GM06990 (cell line): ENCODE measurements at regions not wholly inside any gene's neighbourhood (a gene's known extent, or its start where the extent isn't known, plus 50 kb on each side); places are given as distances from the start of the nearest gene placed in this dataset.

ENCODE experiments used
- DNase-seq: peaks from one replicate; pipeline ENCODE4 v3.0.0-alpha.2; 2011; ENCODE audit not compliant: insufficient read length; ENCODE audit errors: extremely low read depth
- H3K27me3 ChIP-seq: replicated peaks from 2 replicates; pipeline ENCODE4 v1.6.0; 2011; ENCODE audit warnings: low read length; ENCODE audit not compliant: control insufficient read depth, insufficient read depth
- H3K36me3 ChIP-seq: 2 replicates; pipeline ENCODE4 v1.5.1; 2011; ENCODE audit warnings: low read length; ENCODE audit not compliant: control insufficient read depth, insufficient read depth
- H3K4me3 ChIP-seq: replicated peaks from 2 replicates; pipeline ENCODE4 v1.5.1; 2011; ENCODE audit warnings: low read depth, mild to moderate bottlenecking, control low read depth, low read length
- TF ChIP-seq, protein P1 (sequence below): IDR thresholded peaks from 2 replicates; pipeline ENCODE4 v1.5.1; 2011; ENCODE audit warnings: low read length, control low read depth, mild to moderate bottlenecking, inconsistent platforms; ENCODE audit not compliant: insufficient read depth, poor library complexity, severe bottlenecking

DNA sequence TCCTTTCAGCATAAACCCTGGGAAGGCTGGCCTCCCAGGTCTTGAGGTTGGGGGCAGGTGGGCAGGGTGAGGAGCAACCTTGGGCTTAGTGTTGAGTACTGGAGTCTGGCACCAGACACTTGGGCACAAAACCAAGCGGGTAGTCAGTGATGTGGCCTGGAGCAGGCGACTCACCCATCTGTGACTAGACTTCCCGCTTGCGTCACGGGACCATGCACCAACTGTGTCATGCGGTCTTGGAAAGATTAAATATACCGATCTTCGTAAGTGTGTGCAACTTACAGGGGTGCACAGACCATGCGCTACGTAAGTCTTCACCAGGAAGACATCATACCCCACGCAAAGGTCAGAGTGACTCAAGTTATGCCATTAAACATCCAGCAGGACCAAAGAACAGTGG, 304.4 kb upstream of the IRX4 start:
- no peak for DNase-seq
- no peak overlapping the region for H3K4me3 ChIP-seq
- H3K27me3 ChIP-seq: no peaks in the 10 kb centered on the region
- TF ChIP-seq, protein P1, sequence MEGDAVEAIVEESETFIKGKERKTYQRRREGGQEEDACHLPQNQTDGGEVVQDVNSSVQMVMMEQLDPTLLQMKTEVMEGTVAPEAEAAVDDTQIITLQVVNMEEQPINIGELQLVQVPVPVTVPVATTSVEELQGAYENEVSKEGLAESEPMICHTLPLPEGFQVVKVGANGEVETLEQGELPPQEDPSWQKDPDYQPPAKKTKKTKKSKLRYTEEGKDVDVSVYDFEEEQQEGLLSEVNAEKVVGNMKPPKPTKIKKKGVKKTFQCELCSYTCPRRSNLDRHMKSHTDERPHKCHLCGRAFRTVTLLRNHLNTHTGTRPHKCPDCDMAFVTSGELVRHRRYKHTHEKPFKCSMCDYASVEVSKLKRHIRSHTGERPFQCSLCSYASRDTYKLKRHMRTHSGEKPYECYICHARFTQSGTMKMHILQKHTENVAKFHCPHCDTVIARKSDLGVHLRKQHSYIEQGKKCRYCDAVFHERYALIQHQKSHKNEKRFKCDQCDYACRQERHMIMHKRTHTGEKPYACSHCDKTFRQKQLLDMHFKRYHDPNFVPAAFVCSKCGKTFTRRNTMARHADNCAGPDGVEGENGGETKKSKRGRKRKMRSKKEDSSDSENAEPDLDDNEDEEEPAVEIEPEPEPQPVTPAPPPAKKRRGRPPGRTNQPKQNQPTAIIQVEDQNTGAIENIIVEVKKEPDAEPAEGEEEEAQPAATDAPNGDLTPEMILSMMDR: no peak
- no peaks in the 10 kb centered on the region for H3K36me3 ChIP-seq

DNA sequence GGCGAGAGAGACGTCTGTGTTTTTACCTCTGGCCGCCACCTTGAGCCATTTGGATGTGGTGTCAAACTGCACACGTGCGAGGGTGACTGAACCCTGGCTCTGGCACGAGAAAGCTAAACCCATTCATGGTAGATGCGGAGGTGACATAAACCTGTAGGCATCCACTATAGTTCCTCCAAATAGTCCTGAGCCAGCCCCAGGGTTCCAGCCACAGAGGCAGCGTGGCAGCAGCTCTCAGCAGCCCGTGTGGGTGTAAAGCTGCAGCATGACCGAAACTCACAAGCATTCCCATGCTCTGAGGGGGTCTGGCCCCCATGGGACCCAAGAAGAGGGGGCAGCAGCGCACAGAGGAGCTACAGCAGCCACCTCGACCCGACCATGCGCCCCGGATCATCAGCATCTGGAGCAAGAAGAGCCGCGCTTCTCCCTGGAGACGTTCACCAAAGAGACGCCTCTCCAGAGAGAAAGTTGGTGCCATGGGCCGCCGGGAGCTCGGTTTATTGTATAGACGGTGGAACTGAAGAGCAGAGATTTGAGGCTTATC, 303.8 kb upstream of the IRX4 start:
- Histone ChIP-seq H3K36me3 (no peaks in the 10 kb centered on the region), H3K27me3 (no peaks in the 10 kb centered on the region), H3K4me3 (no peak overlapping the region)
- TF ChIP-seq, protein P1: no peak
- DNase-seq: no peak

DNA sequence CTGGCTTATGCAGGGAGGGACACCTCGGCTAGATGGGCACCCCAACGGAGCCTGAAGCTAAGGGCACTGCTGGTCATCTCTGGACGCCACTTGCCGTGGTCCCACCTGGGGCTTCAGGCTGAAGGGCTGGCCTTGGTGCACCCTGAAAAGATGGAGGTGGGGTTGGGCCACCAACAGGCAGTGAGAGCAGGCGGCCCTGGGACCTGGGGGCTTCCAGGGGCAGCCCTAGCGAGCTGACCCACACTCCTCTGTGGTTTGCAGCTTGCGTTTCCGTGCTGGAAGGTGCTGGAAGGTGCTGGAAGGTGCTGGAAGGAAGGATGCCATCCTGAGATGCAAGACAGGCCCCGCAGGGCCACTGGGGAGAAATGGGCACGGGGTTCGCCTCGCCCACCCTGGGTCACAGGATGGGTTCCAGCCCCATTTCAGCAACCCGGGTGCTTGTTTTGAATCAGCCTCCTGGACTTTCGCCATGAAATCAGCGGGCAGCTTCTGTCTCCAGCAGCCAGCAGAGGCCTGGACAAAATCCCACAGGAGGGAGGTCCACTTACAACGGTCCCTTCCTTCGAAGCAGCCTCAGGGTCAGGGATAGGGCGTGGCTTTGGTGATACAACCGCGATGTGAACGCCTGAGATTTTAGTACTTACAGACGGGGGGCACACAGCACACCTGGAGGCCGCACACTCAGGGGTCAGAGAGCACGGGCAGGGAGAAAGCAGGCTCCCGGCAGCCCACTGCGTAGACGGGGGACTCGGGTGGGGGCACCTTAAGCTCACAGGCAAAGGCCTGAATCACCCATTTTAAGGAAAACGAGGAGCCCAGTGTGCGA, 303.1 kb upstream of the IRX4 start:
- Histone ChIP-seq H3K27me3 (no peaks in the 10 kb centered on the region), H3K36me3 (no peaks in the 10 kb centered on the region), H3K4me3 (no peak overlapping the region)
- DNase-seq: no peak
- TF ChIP-seq, protein P1: no peak

DNA sequence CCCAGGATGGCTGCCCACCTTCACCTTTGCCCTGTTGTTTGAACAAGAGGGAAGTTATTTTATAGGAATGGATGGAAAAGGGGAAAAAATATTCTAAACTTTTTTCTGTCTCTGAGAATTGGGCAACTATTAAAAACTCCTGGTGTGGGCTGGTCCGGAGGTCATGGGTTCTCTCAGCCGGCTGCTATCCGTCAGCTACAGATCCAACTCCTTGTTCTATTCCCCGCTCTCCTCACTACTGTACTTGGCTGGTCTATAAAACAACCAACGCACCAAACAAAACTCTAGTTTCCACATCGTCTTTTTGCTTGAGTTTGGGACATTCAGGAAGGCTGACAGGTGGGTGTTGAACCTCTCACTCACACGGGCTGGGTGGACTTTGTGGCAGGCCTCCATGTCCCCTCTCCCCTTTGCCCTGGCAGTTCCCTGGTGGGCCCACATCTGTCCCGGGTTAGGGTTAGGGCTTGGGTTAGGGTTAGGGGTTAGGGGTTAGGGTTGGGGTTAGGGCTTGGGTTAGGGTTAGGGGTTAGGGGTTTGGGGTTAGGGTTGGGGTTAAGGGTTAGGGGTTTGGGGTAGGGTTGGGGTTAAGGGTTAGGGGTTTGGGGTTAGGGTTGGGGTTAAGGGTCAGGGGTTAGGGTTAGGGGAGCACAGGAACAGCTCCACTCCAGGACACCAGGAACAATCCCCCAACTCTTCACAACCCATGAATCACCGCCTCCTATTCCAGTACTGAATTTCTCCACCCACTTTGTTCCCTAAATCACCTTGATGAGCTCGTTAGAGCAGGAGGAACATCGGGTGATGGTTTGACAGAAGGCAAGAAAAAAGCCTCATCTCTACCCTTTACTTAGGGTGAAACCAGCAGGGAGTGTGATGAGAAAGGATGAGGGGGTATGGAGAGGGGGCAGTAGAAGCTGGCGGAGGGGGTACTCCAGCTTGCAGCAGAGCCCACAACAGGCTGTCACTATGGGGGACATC, 302.1 kb upstream of the IRX4 start:
- Histone ChIP-seq H3K27me3 (no peaks in the 10 kb centered on the region), H3K36me3 (no peaks in the 10 kb centered on the region), H3K4me3 (no peak overlapping the region)
- TF ChIP-seq, protein P1: no peak
- no peak for DNase-seq

DNA sequence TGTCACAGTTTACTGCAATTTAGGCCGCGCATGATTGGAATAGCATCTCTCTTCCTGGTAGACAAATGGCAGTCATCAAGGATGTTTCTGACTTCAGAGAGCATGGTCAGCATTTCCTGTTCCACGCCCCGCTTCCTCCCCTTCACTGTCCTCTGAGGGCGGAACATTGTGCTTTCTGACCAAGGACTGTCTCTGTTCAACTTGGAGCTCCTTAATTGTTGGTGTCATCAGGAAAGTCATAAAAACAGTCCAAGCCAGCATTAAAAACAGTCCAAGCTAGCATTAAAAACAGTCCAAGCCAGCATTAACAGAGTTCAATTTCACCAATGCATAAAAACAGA, 301.3 kb upstream of the IRX4 start:
- TF ChIP-seq, protein P1: no peak
- no peak overlapping the region for H3K4me3 ChIP-seq
- DNase-seq: no peak
- no peaks in the 10 kb centered on the region for H3K36me3 ChIP-seq
- H3K27me3 ChIP-seq: no peaks in the 10 kb centered on the region
